Pons (tissue), 1 donor: ENCODE measurements at regions not wholly inside any gene's neighbourhood (a gene's known extent, or its start where the extent isn't known, plus 50 kb on each side); places are given as distances from the start of the nearest gene placed in this dataset.

ENCODE experiments used
- DNase-seq: peaks from one replicate; pipeline ENCODE4 v3.0.0-alpha.2; 2016; ENCODE audit warnings: low spot score

- DNase-seq, result no peak
Observed at GRCh38 chr10:71023704-71024283, 135.4 kb upstream of the PCBD1 start.

GRCh38 chr10:71024490-71024889 is 136.1 kb upstream of the PCBD1 start:
- no peak for DNase-seq

DNA sequence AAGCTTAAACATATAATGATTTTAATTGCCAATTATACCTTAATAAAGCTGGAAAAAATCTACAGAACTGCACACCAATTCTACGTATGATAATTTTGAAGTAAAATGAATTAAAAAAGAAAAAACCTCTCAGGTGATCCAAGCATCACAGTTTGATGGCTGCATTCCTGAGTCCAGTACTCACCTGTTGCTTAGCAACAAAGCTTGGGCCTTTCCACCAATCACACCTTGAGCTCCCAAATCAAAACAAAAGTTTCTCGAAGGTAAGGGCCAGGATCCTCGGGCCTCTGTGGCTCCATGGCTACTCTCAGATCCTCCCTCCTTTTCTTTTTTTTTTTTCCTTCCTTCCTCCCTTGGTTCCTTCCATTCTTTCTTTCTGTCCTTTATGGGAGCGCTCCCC is 137.2 kb upstream of the PCBD1 start:
- DNase-seq, result no peak

DNA sequence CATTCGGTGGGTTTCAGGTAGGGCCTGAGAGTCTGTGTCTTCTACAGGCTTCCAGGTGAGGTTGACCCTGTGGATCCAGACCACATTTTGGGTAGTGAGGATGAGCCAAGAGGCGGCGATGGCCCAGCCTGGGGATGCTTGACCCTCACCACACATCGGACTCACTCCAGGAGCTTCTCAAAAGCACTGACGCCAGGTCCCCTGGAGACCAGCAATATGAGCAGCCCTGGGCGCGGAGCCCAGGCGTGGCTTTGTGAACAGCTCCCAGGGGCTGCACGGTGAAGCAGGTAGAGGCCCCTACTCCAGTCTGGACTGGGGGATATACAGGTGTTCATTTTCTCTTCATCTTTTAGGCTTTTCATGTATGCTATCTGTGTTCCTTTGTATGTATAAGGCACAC is 139.7 kb upstream of the PCBD1 start:
- DNase-seq, result no peak

DNA sequence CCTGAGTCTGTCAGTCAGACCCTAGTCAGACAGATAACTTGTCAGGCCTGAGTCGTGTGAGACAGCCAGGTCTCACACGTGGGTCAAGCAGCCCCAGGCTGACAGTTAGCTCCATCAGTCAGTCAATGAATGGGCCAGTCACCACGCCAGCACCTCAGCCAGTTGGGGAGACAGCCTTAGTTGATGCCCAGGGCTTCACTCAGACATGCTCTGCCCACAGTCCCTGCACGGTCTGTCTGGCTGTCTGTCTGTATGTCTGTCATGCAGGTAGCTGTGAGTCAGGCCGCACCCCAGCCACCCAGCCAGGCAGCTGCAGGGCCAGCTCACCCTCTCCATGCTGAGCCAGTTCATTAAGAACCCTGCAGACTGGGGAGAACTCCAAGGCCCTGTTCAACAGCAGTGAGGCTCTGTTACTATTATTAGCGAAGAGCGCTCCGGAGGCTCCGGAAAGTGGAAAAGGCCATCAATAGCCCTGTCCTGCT is 141.1 kb upstream of the PCBD1 start:
- DNase-seq, result no peak

DNA sequence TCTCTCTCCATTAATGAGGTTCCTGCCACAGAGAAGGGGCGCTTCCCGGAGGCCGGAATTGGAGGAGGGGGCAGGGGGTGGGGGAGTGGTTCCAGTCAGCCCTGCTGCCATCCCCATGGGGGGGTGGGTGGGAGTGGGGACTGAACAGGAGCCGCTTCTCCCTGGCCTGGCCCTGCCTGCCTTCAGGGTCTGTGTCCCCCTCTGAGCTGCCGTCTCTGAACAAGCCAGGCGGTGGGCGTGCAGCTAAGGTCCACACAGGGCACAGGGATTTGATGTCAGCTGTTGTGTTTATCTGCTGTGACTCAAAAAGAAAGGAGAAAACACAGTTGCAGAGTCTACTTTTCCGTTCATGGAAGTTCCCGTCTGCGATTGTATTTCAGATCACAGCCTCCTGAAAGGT is 141.5 kb upstream of the PCBD1 start:
- no peak for DNase-seq

GRCh38 chr10:71031026-71031425 is 142.7 kb upstream of the PCBD1 start:
- DNase-seq, result no peak

DNA sequence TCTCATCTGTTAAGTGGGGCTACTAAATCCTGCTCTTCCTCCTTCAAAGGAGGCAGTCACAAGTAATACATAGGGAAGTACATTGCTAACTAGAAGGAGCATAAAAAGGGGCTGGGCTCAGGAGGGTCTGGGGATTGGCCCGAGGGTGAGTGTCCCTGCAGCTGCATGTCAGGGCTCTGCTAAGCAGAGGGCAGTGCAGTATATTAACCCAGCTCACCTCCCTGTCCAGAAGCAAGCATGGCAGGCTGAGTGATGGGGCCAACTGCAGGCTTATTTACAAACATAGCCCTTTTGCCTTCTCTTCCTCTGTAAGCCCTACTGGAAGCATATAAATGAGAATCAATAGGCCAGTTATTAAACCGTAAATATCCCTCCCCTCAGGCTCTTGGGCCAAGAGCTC is 143.2 kb upstream of the PCBD1 start:
- DNase-seq, result no peak

- no peak for DNase-seq
Observed at GRCh38 chr10:71032887-71033286, 144.5 kb upstream of the PCBD1 start.

GRCh38 chr10:71033396-71033980 is 145.1 kb upstream of the PCBD1 start:
- DNase-seq, result no peak

DNA sequence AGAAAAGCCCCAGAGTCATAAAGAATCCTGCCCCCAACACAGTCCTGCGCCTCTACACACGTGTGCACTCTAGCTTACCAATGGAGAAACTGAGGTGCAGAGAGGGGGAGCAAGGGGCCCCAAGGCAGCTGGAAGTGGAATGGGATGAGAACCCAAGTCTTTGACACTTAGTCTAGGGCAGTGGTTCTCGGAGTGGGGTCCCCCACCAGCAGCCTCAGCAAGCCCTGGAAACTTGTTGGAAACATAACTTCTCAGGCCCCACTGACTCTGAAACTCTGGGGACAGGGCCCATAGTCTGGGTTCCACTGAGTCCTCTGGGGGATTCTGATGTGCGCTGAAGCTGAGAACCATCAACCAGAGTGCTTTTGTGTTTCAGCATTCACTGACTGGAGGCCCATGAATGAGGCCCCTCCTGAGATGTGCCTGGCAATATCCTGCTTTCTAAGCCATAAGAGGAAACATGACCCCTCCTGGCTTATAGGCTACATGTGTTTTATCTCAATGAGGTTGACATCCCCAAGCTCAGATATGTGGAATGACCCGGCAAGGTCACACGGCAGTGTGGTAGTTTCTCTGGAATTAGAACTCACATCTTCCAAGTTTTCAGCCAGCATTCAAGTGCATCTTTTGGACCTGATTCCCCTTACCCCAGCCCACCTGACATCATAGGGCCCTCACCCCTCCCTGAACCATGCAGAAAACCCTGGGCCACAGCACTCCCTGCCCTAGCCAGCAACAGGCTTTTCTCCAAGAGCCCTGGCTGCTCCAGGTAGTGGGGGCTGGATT is 147.3 kb upstream of the PCBD1 start:
- DNase-seq, result no peak

GRCh38 chr10:71036297-71036966 is 148.1 kb upstream of the PCBD1 start:
- DNase-seq, result no peak

- no peak for DNase-seq
Observed at GRCh38 chr10:71038091-71038633, 149.8 kb upstream of the PCBD1 start.

DNA sequence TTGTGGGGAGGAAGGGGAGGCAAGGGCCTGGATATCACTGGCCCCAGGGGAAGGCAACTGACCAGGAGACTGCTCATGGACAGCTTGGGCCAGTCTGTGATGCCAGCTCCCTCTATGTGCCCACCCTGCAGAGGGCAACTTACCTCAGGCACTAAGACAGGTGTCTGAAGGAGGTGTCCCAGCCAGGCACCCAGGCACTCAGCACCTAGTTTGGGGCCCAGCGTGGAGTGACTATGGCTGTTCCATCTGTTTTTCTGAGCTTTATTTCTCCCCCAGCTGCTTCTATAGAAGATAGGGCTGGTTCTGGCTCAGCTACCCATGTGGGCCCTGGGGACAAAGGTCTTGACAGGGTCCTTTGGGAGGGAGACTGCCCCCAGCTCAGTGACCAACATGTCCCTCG is 150.6 kb upstream of the PCBD1 start:
- no peak for DNase-seq

DNA sequence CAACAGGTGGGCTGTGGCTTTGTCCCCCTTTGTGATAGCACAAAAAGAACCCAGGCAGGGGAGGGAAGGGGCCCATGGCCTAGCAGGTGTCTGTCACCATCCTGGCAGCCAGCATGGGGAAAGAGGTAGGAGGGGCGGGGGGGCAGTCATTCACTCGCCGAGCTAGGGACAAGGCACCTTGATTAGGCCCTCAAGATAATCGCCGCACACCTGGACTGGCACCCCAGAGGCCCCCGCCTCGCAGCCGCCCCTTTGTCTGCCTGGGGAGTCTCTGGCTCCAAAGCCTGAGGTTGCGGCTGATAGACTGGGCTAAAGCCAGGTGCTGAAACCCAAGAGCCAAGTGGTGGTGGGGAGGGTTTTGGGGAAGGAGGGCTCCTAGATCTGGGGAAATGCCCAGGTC is 151.2 kb upstream of the PCBD1 start:
- no peak for DNase-seq

GRCh38 chr10:71040343-71040742 is 152.0 kb upstream of the PCBD1 start:
- no peak for DNase-seq

DNA sequence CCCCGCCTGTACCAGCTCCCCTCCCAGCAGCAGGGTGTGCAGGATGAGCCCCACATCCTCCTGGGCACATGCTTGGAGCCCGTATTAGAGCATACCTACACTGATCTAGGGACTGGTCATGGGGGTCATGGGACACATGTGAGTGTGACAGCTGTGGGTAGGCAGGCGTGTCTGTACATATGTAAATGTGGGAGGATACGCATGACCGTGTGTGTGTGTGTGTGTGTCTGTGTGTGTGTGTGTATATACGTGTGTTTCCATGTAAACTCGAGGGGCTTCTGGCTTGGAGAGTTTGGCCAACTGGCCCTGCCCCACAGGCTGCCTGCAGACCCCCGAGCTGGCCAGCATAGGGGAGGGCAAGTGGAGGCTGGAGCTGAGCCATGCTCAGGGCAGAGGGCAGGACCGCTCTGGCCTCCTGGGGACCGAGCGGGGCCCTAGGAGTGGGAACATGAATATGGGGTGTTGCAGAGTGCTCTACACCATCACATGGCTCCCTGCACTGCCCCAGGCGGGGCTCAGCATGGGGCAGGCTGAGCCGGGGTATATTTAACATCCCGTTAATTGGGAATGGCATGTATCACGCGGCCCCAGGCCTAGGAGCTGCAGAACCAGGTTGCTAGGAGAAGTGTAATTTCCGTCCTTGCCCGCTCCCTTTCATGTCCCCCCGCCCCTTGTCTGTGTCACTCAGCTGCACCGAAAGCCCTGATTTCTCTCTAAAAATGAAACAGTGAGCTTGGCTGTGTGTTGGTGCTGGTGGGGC is 152.7 kb upstream of the PCBD1 start:
- no peak for DNase-seq

- no peak for DNase-seq
Observed at GRCh38 chr10:71042216-71042615, 153.9 kb upstream of the PCBD1 start.

- DNase-seq, result no peak
Observed at GRCh38 chr10:71042699-71043098, 154.3 kb upstream of the PCBD1 start.

DNA sequence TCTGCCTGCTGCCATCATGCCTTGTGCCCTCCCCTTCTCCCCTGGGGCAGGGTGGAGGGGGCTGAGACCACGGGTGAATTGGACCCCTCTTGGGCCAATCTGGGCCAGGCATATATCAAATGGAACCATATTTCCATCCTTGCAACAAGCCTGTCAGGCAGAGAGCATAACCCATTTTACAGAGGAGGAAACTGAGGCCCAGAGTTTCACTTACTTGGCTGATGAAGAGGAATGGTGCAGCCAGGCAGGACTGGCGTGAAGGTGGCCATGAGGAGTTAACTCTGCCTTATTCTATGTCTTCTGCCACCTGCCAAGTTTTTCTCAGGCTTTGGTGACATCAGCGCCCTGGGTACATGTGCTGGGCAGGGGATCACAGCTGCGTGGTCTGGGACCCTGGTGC is 155.5 kb upstream of the PCBD1 start:
- no peak for DNase-seq

GRCh38 chr10:71044720-71045119 is 156.4 kb upstream of the PCBD1 start:
- DNase-seq, result no peak
